T-helper 22 cell (primary cell): ENCODE measurements at regions not wholly inside any gene's neighbourhood (a gene's known extent, or its start where the extent isn't known, plus 50 kb on each side); places are given as distances from the start of the nearest gene placed in this dataset.
"Not testable (repeated sequence)": the region's sequence is repeated elsewhere in the genome, so short reads cannot be mapped to it uniquely, and the experiment has no call there.

Experiments
- DNase-seq: peaks from one replicate; pipeline ENCODE4 v3.0.0-alpha.2; 2020; ENCODE audit warnings: low read depth

DNA sequence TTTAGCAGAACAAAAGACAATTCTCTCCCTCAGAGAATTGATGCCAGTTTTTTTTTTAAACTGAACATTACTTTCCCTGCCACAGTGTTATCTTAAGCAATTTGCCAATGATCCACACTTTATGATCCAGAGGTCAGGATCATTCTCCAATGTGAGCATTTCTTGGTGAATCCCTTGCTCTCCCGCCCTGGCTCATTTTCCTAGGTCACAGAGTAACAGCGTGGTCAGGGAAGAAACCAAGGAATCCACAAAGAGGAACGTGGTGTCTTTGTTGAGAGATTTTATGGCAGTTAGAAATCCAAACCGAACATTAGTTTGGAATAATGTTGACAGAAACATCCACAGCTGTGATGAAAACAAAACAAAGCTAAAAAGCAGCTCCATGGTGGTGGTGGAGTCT, 250.3 kb downstream of the TTC32 start:
- DNase-seq, result no peak

- DNase-seq, result no peak
Observed at GRCh38 chr2:19649785-19650380, 251.9 kb downstream of the TTC32 start.

DNA sequence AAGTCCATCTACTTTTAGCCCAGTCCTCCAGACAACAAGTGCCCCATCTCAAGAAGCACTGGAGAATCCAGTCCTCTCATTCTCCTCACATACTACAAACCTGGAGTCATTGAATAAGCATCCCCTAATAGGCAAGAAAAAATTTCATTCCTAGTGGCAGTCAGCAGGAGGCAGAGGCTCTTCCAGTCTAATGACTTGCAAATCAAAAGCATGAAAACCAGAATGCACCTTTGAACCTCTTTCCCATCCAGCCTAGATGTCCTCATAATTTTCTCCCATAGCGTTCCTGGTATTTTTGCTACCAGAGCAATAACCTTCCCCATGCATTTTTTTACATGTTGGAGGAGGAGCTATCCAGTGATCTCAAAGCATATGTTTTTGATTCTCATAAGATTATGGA, 252.6 kb downstream of the TTC32 start:
- no peak for DNase-seq

DNA sequence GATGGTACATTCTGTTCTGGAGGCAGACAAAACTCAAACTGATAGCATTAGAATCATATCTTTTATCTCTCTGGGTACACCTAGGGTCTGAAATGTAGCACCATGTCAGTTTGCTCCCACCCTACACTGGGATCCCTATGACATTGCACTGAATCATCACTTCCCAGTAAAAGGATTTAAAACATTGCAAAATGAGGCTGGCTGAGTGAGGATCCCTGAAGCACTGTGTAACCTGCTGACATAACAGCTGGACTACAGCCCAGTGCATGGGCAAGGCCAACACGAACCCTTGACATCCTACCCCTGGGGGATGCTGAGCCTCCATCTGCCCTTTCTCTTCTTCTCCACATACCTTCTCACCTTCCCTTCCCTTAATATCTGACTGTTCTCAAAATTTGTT, 253.2 kb downstream of the TTC32 start:
- no peak for DNase-seq

GRCh38 chr2:19646987-19647386, 254.8 kb downstream of the TTC32 start:
- DNase-seq, result no peak

DNA sequence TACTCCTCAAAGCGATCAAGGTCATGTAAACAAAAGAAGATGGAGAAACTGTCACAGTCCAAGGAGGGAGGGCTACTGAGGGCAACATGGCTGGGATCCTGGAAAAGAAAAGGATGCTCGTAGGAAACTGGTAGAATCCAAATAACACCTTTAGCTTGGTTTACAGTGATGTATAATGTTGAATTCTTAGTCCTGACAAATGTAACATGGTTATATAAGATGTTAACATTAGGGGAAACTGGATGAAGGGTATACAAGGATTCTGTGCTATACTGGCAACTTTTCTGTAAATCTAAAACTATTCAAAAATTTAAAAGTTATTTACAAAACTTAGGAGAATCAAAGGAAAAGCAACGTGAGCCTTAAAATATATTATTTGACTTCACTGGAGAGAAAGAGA, 257.0 kb downstream of the TTC32 start:
- no peak for DNase-seq

DNA sequence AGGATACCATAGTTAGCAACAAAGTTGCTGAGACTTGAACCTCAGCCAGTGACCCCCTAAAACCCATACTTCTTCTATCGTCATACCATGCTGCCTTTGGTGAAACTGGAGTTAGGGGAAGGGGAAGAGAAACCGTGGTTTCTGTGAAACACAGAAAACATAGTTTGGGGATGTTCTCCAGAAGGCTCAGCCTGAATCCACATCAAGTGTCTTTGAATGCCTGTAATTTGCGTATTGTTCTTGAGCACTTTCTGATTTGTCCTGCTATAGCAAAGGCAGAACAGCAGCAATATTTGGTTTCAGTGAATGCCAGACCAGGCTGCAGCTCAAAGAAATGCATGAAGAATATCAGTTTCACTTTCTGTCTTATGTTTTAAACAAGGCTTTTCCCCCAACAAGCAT, 258.7 kb downstream of the TTC32 start:
- no peak for DNase-seq

- no peak for DNase-seq
Observed at GRCh38 chr2:19642501-19642900, 259.3 kb downstream of the TTC32 start.

GRCh38 chr2:19635951-19636510, 265.8 kb downstream of the TTC32 start:
- no peak for DNase-seq

- DNase-seq, result no peak
Observed at GRCh38 chr2:19632403-19632991, 269.3 kb downstream of the TTC32 start.

DNA sequence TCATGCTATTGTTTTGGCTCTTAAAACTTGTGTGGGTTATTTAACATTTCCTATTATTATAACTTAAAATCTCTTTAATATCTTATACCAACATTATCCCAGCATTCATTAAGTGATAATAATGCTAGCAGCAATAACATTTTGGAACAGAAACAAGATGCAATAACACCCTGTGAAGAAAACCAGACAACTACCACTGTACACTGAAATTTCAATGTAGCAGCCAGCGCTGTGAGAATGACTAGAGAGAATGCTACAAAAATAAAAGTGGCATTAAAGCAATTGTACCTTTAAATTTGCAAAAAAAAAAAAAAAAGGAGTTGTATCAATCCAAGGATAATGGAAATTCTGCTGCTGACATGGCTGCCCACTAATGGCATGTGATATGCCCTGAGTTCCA, 269.9 kb downstream of the TTC32 start:
- no peak for DNase-seq

- no peak for DNase-seq
Observed at GRCh38 chr2:19630921-19631320, 270.9 kb downstream of the TTC32 start.

DNA sequence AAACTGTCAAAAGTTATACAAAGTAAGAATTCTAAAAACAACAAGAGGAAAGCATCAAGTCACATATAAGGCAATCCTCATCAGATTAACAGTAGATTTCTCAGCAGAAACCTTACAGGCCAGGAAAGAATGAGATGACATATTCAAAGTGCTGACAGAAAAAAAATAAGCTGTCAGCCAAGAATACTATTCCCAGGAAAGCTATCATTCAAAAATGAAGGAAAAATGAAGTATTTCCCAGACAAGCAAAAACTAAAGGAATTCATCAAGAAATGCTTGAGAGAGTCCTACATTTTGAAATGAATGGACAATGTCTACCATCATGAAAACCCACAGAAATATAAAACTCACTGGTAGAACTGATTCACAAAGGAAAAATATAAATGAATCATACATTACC, 268.9 kb upstream of the OSR1 start:
- DNase-seq, result no peak

GRCh38 chr2:19623488-19623887, 265.1 kb upstream of the OSR1 start:
- DNase-seq, result no peak

GRCh38 chr2:19617257-19617848, 258.9 kb upstream of the OSR1 start:
- DNase-seq, result no peak

- not testable (repeated sequence) for DNase-seq
Observed at GRCh38 chr2:19615402-19615801, 257.0 kb upstream of the OSR1 start.

GRCh38 chr2:19614066-19614465, 255.6 kb upstream of the OSR1 start:
- DNase-seq, result no peak

- DNase-seq, result no peak
Observed at GRCh38 chr2:19611491-19612332, 253.3 kb upstream of the OSR1 start.

DNA sequence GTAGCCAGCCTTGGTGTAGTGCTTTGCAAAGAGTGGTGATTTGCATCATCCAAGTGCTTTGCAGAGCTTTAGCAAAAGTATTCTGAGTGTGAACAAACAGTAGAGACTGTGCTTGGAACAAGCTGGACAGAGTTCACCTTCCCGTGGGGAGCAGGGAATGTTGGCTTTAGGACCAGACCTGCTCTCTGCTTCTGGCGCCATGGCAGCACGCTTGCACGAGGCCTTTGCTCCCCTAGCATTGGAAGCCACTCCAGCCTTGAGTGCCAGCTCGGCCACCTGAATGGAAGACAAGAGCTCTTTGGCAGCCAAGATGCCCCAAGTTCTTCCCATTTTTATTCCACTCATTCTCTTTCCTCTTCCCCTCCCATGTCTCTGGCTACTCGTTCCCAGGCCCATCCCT, 250.8 kb upstream of the OSR1 start:
- DNase-seq, result no peak

GRCh38 chr2:19607931-19608771, 249.7 kb upstream of the OSR1 start:
- DNase-seq, result no peak

GRCh38 chr2:19607400-19607799, 249.0 kb upstream of the OSR1 start:
- no peak for DNase-seq

DNA sequence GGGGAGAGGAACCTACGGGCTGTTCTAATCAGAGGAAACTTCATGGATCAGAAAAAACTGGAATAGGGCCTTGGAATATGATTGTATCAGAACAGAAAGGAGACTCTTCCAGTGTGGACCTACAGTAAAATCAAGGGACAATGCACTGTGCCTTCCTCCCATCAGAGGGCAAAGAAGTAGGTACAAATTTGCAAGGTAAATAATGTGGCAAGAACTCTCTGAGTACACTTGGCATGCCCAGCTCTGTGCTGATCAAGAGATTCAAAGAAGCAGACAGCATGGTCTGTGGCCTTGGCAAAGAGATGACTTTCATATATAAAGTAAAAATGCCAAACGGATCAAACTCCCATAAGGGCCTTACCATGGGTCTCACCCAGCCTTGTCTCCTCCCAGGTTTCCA, 242.6 kb upstream of the OSR1 start:
- DNase-seq, result no peak
